Endodermal cell (in vitro differentiated cells): ENCODE measurements at regions not wholly inside any gene's neighbourhood (a gene's known extent, or its start where the extent isn't known, plus 50 kb on each side); places are given as distances from the start of the nearest gene placed in this dataset.
"Not testable (repeated sequence)": the region's sequence is repeated elsewhere in the genome, so short reads cannot be mapped to it uniquely, and the experiment has no call there.

Experiments used
- DNase-seq: peaks from one replicate; pipeline ENCODE4 v3.0.0-alpha.2; 2017
- H3K27ac ChIP-seq: 2 replicates; pipeline ENCODE4 v1.5.1; 2013; ENCODE audit warnings: mild to moderate bottlenecking, low read depth, low read length, moderate library complexity
- H3K27me3 ChIP-seq: 2 replicates; pipeline ENCODE4 v1.6.1; 2013; ENCODE audit warnings: mild to moderate bottlenecking, low read length, moderate library complexity; ENCODE audit not compliant: insufficient read depth, control insufficient read depth, poor library complexity, severe bottlenecking
- H3K36me3 ChIP-seq: 2 replicates; pipeline ENCODE4 v1.7.0; 2013; ENCODE audit warnings: mild to moderate bottlenecking, low read length, moderate library complexity; ENCODE audit not compliant: control insufficient read depth, insufficient read depth
- H3K4me1 ChIP-seq: one replicate; pipeline ENCODE4 v1.7.0; 2013; ENCODE audit warnings: low read length; ENCODE audit not compliant: control insufficient read depth, insufficient read depth
- H3K4me3 ChIP-seq: 2 replicates; pipeline ENCODE4 v1.5.1; 2013; ENCODE audit warnings: mild to moderate bottlenecking, low read length, moderate library complexity
- H3K9ac ChIP-seq: 2 replicates; pipeline ENCODE4 v1.6.1; 2013; ENCODE audit warnings: mild to moderate bottlenecking, low read length, moderate library complexity; ENCODE audit not compliant: poor library complexity, severe bottlenecking; ENCODE audit errors: extremely low read depth
- H3K9me3 ChIP-seq: 2 replicates; pipeline ENCODE4 v1.6.1; 2013; ENCODE audit warnings: mild to moderate bottlenecking, low read length, moderate library complexity; ENCODE audit not compliant: control insufficient read depth
- H3K27ac Mint-ChIP-seq: 2 replicates; pipeline ENCODE4 v1.8.0; 2020; ENCODE audit warnings: mixed read lengths
- H3K27me3 Mint-ChIP-seq: 2 replicates; pipeline ENCODE4 v1.8.0; 2021; ENCODE audit warnings: mild to moderate bottlenecking, mixed read lengths; ENCODE audit not compliant: insufficient read depth
- H3K36me3 Mint-ChIP-seq: 2 replicates; pipeline ENCODE4 v1.8.0; 2020; ENCODE audit warnings: low read depth, mixed read lengths
- H3K4me1 Mint-ChIP-seq: 2 replicates; pipeline ENCODE4 v1.8.0; 2020; ENCODE audit warnings: mixed read lengths
- H3K4me3 Mint-ChIP-seq: 2 replicates; pipeline ENCODE4 v1.8.0; 2020; ENCODE audit warnings: mild to moderate bottlenecking, moderate library complexity, mixed read lengths
- H3K9me3 Mint-ChIP-seq: 2 replicates; pipeline ENCODE4 v1.8.0; 2020; ENCODE audit warnings: mild to moderate bottlenecking, mixed read lengths
- CTCF ChIP-seq: fragments of 200-600 bp; sonication (generic); conservative IDR thresholded peaks from 2 replicates; pipeline ENCODE4 v1.5.0; 2021; ENCODE audit warnings: antibody characterized with exemption, mild to moderate bottlenecking
- WGBS, 2 experiments: methylation state at CpG; one replicate each; pipeline versions ENCODE4 v1.1.5 to v1.1.7; 2013; ENCODE audit warnings: missing lambda C conversion rate in 2 of 2, mixed read lengths in 1 of 2; ENCODE audit not compliant: insufficient coverage in 1 of 2, insufficient read length in 1 of 2; 5-methylcytosine and 5-hydroxymethylcytosine counted together

- Histone ChIP-seq H3K27me3 (no peaks in the 10 kb centered on the region), H3K4me3 (no peak overlapping the region), H3K9me3 (no peaks in the 10 kb centered on the region), H3K36me3 (no peaks in the 10 kb centered on the region), H3K4me1 (no peaks in the 10 kb centered on the region), H3K27ac (no peak overlapping the region), H3K9ac (no peak overlapping the region)
- no peak for DNase-seq
- no peak for TF ChIP-seq CTCF
- 93 to 94% methylated on average over 1 of the region's 1 CpG for WGBS, 2 experiments
- Mint-ChIP-seq H3K36me3 (no peaks in the 10 kb centered on the region), H3K27me3 (no peaks in the 10 kb centered on the region), H3K9me3 (no peaks in the 10 kb centered on the region), H3K4me1 (no peaks in the 10 kb centered on the region), H3K27ac (no peak overlapping the region), H3K4me3 (no peak overlapping the region)
Observed at GRCh38 chr2:34498561-34498960, 899.5 kb upstream of the FAM98A start.

- H3K27ac Mint-ChIP-seq, H3K36me3 Mint-ChIP-seq, H3K27ac ChIP-seq, H3K4me1 Mint-ChIP-seq, H3K4me1 ChIP-seq, DNase-seq, H3K4me3 ChIP-seq, H3K9me3 Mint-ChIP-seq, H3K4me3 Mint-ChIP-seq, H3K27me3 Mint-ChIP-seq, H3K36me3 ChIP-seq, H3K9me3 ChIP-seq, H3K27me3 ChIP-seq, H3K9ac ChIP-seq: not testable (repeated sequence)
- 88 to 100% methylated on average over 5 to 18 of the region's 18 CpGs for WGBS, 2 experiments
Observed at GRCh38 chr2:34494192-34494591, 895.1 kb upstream of the FAM98A start.

- H3K9ac ChIP-seq = no peak overlapping the region
- H3K27me3 ChIP-seq = no peaks in the 10 kb centered on the region
- no peak for TF ChIP-seq CTCF
- peaks cover 2% of the 10 kb centered on the region for H3K9me3 Mint-ChIP-seq
- H3K4me1 Mint-ChIP-seq = no peaks in the 10 kb centered on the region
- DNase-seq = no peak
- H3K36me3 Mint-ChIP-seq = no peaks in the 10 kb centered on the region
- no peak overlapping the region for H3K27ac Mint-ChIP-seq
- no peak overlapping the region for H3K4me3 Mint-ChIP-seq
- H3K4me1 ChIP-seq = no peaks in the 10 kb centered on the region
- H3K27me3 Mint-ChIP-seq = no peaks in the 10 kb centered on the region
- H3K4me3 ChIP-seq = no peak overlapping the region
- no peak overlapping the region for H3K27ac ChIP-seq
- no peaks in the 10 kb centered on the region for H3K36me3 ChIP-seq
- 96 to 100% methylated on average over 2 to 3 of the region's 3 CpGs for WGBS, 2 experiments
- no peaks in the 10 kb centered on the region for H3K9me3 ChIP-seq
Observed at GRCh38 chr2:34492561-34493455, 893.7 kb upstream of the FAM98A start.
